ENCODE measurements at regions not wholly inside any gene's neighbourhood (a gene's known extent, or its start where the extent isn't known, plus 50 kb on each side); places are given as distances from the start of the nearest gene placed in this dataset.

DNA sequence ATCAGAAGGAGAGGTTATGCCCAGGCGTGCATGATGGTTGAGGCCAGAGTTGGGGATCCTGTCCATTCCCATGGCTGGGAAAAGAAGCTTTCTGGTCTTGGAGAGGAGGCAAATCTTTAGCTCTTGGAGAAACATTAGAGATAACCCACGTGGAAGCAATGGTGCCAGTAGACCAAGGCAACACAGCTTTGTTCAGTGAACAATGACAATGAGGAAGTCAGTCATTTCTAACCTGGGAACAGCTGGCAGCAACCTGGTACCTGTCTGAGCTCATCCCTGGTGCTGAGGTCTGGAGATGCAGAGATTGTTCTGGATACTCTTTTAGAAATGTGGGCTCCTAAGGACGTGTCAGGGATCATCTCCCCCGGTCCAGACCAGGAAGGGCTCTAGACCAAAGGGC, 76.7 kb upstream of the PAX1 start:
- intact Hi-C loops (cut with micrococcal nuclease), result no loop called here

More for the DNA sequence above, 76.7 kb upstream of the PAX1 start:
- no peak for ATAC-seq
- Histone ChIP-seq H2AFZ (ENCODE audit: low read depth, low read length) (no peak overlapping the region), H3K9me1 (ENCODE audit: control insufficient read depth, insufficient read depth, low read length) (no peaks in the 10 kb centered on the region), H3K4me3 (no peak overlapping the region), H4K20me1 (replicated peaks; ENCODE audit: control insufficient read depth, insufficient read depth, low read length) (no peaks in the 10 kb centered on the region), H3K36me3 (ENCODE audit: control insufficient read depth, insufficient read depth, low read length) (no peaks in the 10 kb centered on the region), H3K4me2 (ENCODE audit: insufficient read depth, low read length) (no peak overlapping the region), H3K79me2 (ENCODE audit: control insufficient read depth, insufficient read depth, low read length) (no peaks in the 10 kb centered on the region), H3K9me3 (replicated peaks; ENCODE audit: control insufficient read depth, insufficient read depth, low read depth, low read length) (no peaks in the 10 kb centered on the region), H3K9ac (ENCODE audit: insufficient read depth in 1 of 2, low read depth in 2 of 2, low read length in 2 of 2) (no peak overlapping the region), H3K4me1 (replicated peaks in 1 of 2; ENCODE audit: control insufficient read depth in 2 of 2, insufficient read depth in 2 of 2, low read length in 2 of 2) (no peaks in the 10 kb centered on the region), H3K27me3 (ENCODE audit: control insufficient read depth in 2 of 2, insufficient read depth in 2 of 2, low read length in 2 of 2) (no peaks in the 10 kb centered on the region; a peak in 1 of 5 replicates), H3K27ac (ENCODE audit: extremely low read depth, low read depth, low read length) (no peak overlapping the region)
- in situ Hi-C loops (cut with MboI), result no loop called here
- no TSS peak for BruUV-seq (replicated peaks)
- ChIA-PET POLR2A (interaction anchor here (0.7 kb wide), 1 partner anchor 69 kb away, joined by 3 read pairs; no protein-coding TSS in a partner anchor), CTCF (ENCODE audit: low intra/inter-chr PET ratio) (no interaction called here)
- WGBS (ENCODE audit: insufficient coverage, low coverage, missing lambda C conversion rate), result 0% methylated on average over 3 of the region's 4 CpGs
- no peak for FAIRE-seq
- TF ChIP-seq, protein P1, sequence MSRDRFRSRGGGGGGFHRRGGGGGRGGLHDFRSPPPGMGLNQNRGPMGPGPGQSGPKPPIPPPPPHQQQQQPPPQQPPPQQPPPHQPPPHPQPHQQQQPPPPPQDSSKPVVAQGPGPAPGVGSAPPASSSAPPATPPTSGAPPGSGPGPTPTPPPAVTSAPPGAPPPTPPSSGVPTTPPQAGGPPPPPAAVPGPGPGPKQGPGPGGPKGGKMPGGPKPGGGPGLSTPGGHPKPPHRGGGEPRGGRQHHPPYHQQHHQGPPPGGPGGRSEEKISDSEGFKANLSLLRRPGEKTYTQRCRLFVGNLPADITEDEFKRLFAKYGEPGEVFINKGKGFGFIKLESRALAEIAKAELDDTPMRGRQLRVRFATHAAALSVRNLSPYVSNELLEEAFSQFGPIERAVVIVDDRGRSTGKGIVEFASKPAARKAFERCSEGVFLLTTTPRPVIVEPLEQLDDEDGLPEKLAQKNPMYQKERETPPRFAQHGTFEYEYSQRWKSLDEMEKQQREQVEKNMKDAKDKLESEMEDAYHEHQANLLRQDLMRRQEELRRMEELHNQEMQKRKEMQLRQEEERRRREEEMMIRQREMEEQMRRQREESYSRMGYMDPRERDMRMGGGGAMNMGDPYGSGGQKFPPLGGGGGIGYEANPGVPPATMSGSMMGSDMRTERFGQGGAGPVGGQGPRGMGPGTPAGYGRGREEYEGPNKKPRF (IDR thresholded peaks at IDR 0.05; ENCODE audit: low read depth, low read length), result no peak
- TF ChIP-seq SPI1 (IDR thresholded peaks at IDR 0.05; ENCODE audit: borderline replicate concordance, low read depth, low read length), result no peak
- no peak for TF ChIP-seq CBX3 (IDR thresholded peaks at IDR 0.05; ENCODE audit: borderline replicate concordance in 1 of 2, low read length in 2 of 2)
- TF ChIP-seq CC2D1A (IDR thresholded peaks at IDR 0.05), result no peak
- TF ChIP-seq EHMT2 (IDR thresholded peaks at IDR 0.05), result no peak
- no peak for TF ChIP-seq BMI1 (IDR thresholded peaks at IDR 0.05; ENCODE audit: low read length)
- no peak for TF ChIP-seq WHSC1 (IDR thresholded peaks at IDR 0.05; ENCODE audit: low read length)
- TF ChIP-seq, protein P2, sequence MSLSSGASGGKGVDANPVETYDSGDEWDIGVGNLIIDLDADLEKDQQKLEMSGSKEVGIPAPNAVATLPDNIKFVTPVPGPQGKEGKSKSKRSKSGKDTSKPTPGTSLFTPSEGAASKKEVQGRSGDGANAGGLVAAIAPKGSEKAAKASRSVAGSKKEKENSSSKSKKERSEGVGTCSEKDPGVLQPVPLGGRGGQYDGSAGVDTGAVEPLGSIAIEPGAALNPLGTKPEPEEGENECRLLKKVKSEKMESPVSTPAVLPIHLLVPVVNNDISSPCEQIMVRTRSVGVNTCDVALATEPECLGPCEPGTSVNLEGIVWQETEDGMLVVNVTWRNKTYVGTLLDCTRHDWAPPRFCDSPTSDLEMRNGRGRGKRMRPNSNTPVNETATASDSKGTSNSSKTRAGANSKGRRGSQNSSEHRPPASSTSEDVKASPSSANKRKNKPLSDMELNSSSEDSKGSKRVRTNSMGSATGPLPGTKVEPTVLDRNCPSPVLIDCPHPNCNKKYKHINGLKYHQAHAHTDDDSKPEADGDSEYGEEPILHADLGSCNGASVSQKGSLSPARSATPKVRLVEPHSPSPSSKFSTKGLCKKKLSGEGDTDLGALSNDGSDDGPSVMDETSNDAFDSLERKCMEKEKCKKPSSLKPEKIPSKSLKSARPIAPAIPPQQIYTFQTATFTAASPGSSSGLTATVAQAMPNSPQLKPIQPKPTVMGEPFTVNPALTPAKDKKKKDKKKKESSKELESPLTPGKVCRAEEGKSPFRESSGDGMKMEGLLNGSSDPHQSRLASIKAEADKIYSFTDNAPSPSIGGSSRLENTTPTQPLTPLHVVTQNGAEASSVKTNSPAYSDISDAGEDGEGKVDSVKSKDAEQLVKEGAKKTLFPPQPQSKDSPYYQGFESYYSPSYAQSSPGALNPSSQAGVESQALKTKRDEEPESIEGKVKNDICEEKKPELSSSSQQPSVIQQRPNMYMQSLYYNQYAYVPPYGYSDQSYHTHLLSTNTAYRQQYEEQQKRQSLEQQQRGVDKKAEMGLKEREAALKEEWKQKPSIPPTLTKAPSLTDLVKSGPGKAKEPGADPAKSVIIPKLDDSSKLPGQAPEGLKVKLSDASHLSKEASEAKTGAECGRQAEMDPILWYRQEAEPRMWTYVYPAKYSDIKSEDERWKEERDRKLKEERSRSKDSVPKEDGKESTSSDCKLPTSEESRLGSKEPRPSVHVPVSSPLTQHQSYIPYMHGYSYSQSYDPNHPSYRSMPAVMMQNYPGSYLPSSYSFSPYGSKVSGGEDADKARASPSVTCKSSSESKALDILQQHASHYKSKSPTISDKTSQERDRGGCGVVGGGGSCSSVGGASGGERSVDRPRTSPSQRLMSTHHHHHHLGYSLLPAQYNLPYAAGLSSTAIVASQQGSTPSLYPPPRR (CRISPR knock-in tag; IDR thresholded peaks at IDR 0.05; ENCODE audit: borderline replicate concordance), result no peak
- TF ChIP-seq SAFB2 (IDR thresholded peaks at IDR 0.05; ENCODE audit: borderline replicate concordance, low read depth, low read length, severe bottlenecking), result no peak
- TF ChIP-seq SIN3A (IDR thresholded peaks at IDR 0.05; ENCODE audit: borderline replicate concordance in 2 of 2, control insufficient read depth in 1 of 2, low read depth in 2 of 2, low read length in 2 of 2), result no peak
- DNase-seq (ENCODE audit: extremely low read depth in 1 of 4, low spot score in 3 of 4), result no peak

All from K562 (cell line).